LNCAP (cell line): ENCODE measurements at regions not wholly inside any gene's neighbourhood (a gene's known extent, or its start where the extent isn't known, plus 50 kb on each side); places are given as distances from the start of the nearest gene placed in this dataset.

Experiments used
- TF ChIP-seq, protein P1 (sequence below): fragments of 450-650 bp; IDR thresholded peaks from 2 replicates; pipeline ENCODE4 v1.5.1; 2017; ENCODE audit warnings: mild to moderate bottlenecking

DNA sequence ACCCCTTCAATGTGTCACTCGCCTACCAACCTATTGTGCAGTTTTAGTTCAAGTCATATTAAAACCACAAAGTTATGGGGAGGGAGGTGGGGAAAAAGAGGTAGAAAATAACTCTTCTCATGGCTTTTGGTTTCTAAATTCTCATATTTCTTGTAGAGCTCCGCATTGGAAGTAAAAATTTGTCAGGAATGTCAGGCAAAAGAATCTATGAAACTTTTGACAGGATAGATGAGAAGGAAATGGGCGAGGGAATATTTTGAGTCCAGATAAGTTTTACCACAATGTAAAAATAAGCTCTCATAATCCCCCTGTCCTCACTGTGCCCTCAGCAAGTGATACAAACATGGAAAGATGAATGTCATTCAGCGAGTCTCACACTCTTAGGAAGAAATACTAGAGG is 270.4 kb downstream of the DLEU7 start:
- TF ChIP-seq, protein P1, sequence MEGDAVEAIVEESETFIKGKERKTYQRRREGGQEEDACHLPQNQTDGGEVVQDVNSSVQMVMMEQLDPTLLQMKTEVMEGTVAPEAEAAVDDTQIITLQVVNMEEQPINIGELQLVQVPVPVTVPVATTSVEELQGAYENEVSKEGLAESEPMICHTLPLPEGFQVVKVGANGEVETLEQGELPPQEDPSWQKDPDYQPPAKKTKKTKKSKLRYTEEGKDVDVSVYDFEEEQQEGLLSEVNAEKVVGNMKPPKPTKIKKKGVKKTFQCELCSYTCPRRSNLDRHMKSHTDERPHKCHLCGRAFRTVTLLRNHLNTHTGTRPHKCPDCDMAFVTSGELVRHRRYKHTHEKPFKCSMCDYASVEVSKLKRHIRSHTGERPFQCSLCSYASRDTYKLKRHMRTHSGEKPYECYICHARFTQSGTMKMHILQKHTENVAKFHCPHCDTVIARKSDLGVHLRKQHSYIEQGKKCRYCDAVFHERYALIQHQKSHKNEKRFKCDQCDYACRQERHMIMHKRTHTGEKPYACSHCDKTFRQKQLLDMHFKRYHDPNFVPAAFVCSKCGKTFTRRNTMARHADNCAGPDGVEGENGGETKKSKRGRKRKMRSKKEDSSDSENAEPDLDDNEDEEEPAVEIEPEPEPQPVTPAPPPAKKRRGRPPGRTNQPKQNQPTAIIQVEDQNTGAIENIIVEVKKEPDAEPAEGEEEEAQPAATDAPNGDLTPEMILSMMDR: no peak

- TF ChIP-seq, protein P1: no peak
Observed at GRCh38 chr13:50574731-50575130, 268.8 kb downstream of the DLEU7 start.

DNA sequence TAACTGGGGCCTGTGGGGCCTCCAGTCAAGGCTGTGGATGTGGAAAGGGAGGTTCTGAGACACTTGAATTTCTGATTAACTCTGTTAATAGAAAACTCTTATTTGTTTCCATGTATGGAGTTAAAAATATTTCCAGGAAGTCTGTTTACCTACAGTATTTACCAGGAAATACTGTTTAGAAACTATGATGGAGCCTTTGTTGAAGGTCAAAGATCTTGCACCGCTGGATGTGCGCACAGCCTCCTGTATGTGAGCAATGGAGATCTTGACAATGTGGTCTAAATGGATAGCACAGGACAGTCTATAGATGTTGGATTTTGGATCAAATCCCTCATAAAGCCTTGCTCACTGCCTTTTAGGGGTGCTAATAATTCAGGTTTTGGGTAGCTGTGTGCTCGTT is 268.4 kb downstream of the DLEU7 start:
- TF ChIP-seq, protein P1: no peak

GRCh38 chr13:50576156-50576555 is 267.3 kb downstream of the DLEU7 start:
- TF ChIP-seq, protein P1: no peak

GRCh38 chr13:50577806-50578205 is 265.7 kb downstream of the DLEU7 start:
- TF ChIP-seq, protein P1: no peak

DNA sequence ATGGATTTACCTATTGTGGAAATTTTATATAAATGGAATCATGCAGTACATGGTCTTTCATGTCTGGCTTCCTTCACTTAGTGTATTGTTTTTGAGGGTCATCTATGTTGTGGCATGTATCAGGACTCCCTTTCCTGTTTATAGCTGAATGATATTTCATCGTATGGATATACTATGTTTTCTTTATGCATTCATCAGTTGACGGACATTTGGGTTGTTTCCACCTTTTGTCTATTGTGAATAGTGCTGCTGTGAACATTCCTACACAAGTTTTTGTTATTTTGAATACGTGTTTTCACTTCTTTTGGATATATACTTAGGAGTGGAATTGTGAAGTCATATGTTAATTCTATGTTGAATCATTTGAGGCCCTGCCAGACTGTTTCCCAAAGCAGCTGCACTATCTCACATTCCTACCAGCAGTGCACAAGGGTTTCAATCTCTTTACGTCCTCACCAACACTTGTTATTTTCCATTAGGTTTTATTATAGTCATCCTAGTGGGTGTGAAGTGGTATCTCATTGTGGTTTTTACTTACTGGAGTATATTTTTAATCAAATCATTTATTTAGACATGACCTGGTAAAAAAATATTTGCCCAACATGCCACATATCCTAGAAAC is 262.7 kb downstream of the DLEU7 start:
- TF ChIP-seq, protein P1: no peak

DNA sequence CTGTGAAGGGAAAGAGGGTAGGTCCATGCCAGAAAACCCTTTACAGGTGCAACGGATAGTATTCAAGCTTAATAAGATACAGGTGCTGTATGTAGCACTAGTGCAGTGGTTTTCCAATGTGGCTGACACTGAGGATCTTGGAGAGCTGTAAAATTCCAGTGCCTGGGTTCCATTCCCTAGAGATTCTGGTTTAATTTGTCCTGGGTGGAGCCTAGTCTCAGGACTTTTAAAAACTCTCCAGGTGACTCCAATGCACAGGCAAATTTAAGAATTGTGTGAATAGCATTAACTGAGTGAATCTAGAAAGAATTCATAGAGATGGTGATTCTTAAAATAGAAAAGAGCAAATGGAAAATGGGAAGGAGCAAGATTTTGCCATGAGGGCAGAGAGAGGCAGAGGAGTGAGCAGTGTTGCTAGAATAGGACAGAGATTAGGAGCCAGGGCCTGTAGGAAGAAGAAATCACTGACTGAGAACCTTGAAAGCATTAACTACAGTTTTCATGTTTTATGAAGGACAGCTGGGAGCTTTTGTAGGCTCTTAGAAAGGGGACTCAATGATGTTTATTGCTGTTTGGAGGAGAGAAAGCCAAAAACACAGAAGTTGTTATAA is 261.8 kb downstream of the DLEU7 start:
- TF ChIP-seq, protein P1: no peak
